ENCODE measurements at regions not wholly inside any gene's neighbourhood (a gene's known extent, or its start where the extent isn't known, plus 50 kb on each side); places are given as distances from the start of the nearest gene placed in this dataset.

- peak; percentile 80 for DNase-seq (ENCODE audit: low read depth)
Measured at GRCh38 chr21:16742131-16742641, 770.7 kb upstream of the CXADR start.

- no peak for DNase-seq (ENCODE audit: low read depth)
Measured at GRCh38 chr21:16742741-16743140, 770.1 kb upstream of the CXADR start.

GRCh38 chr21:16743317-16743716, 769.5 kb upstream of the CXADR start:
- DNase-seq (ENCODE audit: low read depth) = no peak

- DNase-seq (ENCODE audit: low read depth) = no peak
Measured at GRCh38 chr21:16750926-16751325, 761.9 kb upstream of the CXADR start.

- no peak for DNase-seq (ENCODE audit: low read depth)
Measured at GRCh38 chr21:16751695-16752474, 761.0 kb upstream of the CXADR start.

- no peak for DNase-seq (ENCODE audit: low read depth)
Measured at GRCh38 chr21:16752475-16752857, 760.4 kb upstream of the CXADR start.

- DNase-seq (ENCODE audit: low read depth) = no peak
Measured at GRCh38 chr21:16755061-16755460, 757.8 kb upstream of the CXADR start.

- DNase-seq (ENCODE audit: low read depth) = no peak
Measured at GRCh38 chr21:16767201-16767600, 745.6 kb upstream of the CXADR start.

GRCh38 chr21:16768096-16768495, 744.7 kb upstream of the CXADR start:
- no peak for DNase-seq (ENCODE audit: low read depth)

GRCh38 chr21:16770266-16770665, 742.6 kb upstream of the CXADR start:
- DNase-seq (ENCODE audit: low read depth) = no peak

- no peak for DNase-seq (ENCODE audit: low read depth)
Measured at GRCh38 chr21:16773206-16773605, 739.6 kb upstream of the CXADR start.

- no peak for DNase-seq (ENCODE audit: low read depth)
Measured at GRCh38 chr21:16775076-16775475, 737.8 kb upstream of the CXADR start.

- DNase-seq (ENCODE audit: low read depth) = no peak
Measured at GRCh38 chr21:16777041-16777720, 735.7 kb upstream of the CXADR start.

GRCh38 chr21:16788584-16788983, 724.3 kb upstream of the CXADR start:
- DNase-seq (ENCODE audit: low read depth) = no peak

- no peak for DNase-seq (ENCODE audit: low read depth)
Measured at GRCh38 chr21:16789636-16790035, 723.2 kb upstream of the CXADR start.

- DNase-seq (ENCODE audit: low read depth) = no peak
Measured at GRCh38 chr21:16792101-16792500, 720.7 kb upstream of the CXADR start.

- DNase-seq (ENCODE audit: low read depth) = no peak
Measured at GRCh38 chr21:16794950-16795349, 717.9 kb upstream of the CXADR start.

GRCh38 chr21:16796776-16797175, 716.1 kb upstream of the CXADR start:
- no peak for DNase-seq (ENCODE audit: low read depth)

GRCh38 chr21:16797540-16797939, 715.3 kb upstream of the CXADR start:
- DNase-seq (ENCODE audit: low read depth) = no peak

- no peak for DNase-seq (ENCODE audit: low read depth)
Measured at GRCh38 chr21:16797966-16798365, 714.9 kb upstream of the CXADR start.

GRCh38 chr21:16800536-16801275, 712.1 kb upstream of the CXADR start:
- no peak for DNase-seq (ENCODE audit: low read depth)

GRCh38 chr21:16811011-16811410, 701.8 kb upstream of the CXADR start:
- DNase-seq (ENCODE audit: low read depth) = no peak

- DNase-seq (ENCODE audit: low read depth) = no peak
Measured at GRCh38 chr21:16811970-16812369, 700.9 kb upstream of the CXADR start.

All from forelimb muscle (tissue), 1 donor.